NCI-H510A (cell line): ENCODE measurements at regions not wholly inside any gene's neighbourhood (a gene's known extent, or its start where the extent isn't known, plus 50 kb on each side); places are given as distances from the start of the nearest gene placed in this dataset.
"Not testable (repeated sequence)": the region's sequence is repeated elsewhere in the genome, so short reads cannot be mapped to it uniquely, and the experiment has no call there.

Experiments used
- DNase-seq: peaks from one replicate; lab custom pipeline; 2025; lab: John Stamatoyannopoulos, UW

DNA sequence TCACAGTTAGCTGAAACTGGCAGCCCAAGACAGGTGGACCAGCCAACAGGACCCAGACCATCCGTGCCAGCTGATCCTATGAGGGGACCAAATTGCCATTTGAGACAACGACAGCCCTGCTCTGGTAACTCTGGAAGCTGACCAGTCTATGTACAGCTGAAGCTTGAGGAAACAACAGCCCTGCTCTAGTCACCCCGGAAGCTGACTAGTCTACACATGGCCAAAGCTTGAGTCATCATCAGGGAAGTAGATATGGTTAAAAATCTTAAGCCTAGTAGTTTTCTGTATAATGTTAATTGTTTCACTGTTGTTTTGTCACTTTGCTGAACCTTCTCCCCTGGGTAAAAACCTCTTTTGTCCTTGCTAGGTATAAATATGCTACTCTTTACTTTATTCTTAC is 905.4 kb upstream of the NDST4 start:
- DNase-seq, result no peak

DNA sequence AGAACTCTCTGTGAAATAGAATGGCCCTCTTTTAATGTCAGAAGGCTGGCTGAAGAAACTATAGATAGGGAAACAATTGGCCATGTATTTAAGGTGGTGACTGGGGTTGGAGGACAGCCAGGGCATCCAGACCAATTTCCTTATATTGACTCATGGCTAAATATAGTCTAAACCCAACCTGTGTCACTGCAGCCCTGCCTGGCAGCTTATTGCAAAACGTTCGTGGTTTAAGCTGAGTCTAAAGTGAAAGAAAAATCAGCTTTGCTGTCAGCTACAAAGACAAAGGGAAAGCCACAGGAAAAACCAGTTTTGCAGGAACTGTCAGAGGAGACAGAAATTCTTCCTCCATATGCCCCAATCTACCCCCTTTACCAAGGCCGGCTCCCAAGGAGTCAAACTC is 902.8 kb upstream of the NDST4 start:
- DNase-seq, result no peak

DNA sequence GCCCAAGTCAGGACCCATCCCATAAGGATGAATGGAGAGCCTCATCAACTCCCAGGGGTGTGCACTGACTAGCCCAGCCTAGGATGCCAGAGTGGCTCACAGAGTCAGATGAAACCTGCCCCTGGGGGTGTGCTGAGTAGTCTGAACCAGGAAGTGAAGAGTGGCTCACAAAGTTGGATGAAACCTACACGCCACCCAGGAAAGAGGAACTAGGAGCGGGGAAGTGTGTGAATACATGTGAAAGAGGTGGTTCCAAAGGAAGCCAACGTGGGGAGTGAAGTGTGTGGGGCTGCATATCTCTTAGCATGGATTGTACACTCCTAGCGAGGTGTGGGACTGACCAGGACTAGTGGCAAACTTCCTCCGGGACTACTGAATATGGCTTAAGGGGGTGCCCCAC is 902.1 kb upstream of the NDST4 start:
- no peak for DNase-seq

DNA sequence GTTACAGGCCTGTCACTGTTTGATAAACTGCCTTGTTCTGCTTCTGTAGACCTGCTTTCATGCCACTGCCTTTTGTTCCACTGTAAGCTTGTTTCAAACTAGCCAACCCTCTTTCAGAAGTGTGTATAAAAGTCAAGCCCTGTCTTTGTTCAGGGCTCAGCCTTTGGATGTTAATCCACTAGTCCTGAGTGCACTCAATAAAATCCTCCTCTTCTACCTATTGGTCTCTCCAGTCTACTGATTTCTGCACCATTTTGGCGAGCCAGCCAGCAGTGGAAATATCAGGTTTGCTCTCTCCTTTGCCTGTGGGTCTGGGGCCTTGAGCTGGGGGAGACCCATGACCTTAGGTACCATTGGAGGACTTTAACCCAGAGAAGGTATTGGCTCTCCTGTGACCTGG is 901.6 kb upstream of the NDST4 start:
- DNase-seq, result no peak

- no peak for DNase-seq
These were observed 897.5 kb upstream of the NDST4 start for GRCh38 chr4:116010923-116011322.

GRCh38 chr4:116005806-116006088 is 892.3 kb upstream of the NDST4 start:
- no peak for DNase-seq

GRCh38 chr4:116005037-116005805 is 891.8 kb upstream of the NDST4 start:
- no peak for DNase-seq

GRCh38 chr4:116001291-116001690 is 887.9 kb upstream of the NDST4 start:
- DNase-seq, result no peak

DNA sequence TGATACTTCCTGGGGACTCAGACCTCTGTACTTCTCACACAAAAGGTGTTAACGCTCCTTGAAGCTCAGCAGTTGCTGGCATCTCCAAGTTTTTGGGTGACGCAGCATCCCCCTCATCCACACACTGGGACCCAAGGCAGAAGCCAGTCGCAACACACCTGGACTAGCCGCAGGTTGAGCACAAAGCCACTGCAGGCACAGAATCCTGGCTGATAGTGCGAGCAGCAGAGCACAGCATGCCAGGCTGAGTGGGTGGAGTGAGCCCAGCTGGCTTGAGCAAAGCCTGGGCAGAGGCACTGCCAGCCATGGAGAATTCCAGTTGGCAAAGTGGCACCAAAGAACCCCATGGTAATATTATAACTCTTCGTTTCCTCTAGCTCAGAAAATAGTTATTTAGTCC is 873.2 kb upstream of the NDST4 start:
- no peak for DNase-seq

DNA sequence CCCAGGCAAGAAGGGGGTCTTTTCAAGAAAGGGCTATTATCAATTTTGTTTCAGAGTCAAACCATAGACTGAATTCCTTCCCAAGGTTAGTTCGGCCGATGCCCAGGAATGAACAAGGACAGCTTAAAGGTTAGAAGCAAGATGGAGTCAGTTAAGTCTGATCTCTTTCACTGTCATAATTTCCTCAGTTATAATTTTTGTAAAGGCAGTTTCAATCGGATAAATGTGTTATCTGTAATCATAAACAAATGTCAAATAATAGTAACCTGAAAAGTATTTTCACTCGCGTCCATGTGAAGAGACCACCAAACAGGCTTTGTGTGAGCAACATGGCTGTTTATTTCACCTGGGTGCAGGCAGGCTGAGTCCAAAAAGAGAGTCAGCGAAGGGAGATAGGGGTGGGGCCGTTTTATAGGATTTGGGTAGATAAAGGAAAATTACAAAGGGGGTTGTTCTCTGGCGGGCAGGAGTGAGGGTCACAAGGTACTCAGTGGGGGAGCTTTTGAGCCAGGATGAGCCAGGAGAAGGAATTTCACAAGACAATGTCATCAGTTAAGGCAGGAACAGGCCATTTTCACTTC is 862.1 kb upstream of the NDST4 start:
- not testable (repeated sequence) for DNase-seq

DNA sequence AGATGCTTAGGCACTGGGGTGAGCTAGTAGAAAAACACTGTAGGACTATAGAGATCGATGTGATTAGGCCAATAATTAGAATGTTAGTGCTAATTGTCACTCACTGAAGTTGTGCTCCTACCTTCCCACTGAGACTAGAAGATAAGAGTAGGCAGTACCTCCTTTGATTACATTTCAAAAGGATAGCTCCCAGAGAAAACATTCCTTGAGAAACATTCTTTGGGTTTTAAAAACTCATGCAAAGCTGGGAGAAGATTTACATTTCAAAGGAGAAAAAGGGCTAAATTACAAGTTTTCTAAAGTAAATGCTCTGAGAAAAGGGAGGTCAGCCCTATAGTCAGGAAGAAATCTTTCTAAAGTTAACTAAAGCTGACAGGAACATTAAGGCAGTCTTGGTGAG is 860.3 kb upstream of the NDST4 start:
- no peak for DNase-seq

DNA sequence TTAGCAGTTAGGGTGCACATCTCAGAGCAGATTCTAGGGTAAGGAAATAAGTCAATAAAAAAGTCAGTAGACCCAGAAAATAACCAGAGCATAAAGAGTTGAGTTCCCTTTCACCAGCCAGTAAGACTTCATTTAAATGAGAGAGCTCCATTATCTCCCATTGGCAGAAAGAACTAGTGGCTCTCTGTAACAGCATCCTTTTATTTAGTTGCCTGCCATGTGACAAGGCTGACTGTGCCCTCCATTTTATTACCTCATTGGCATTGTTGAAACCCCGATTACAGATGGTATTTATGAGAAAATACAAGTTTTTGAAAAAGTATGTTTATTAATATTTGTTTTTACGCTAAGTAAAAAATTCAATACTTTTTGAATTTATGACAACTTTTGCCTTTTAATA is 859.5 kb upstream of the NDST4 start:
- no peak for DNase-seq

GRCh38 chr4:115970859-115971258 is 857.4 kb upstream of the NDST4 start:
- no peak for DNase-seq

DNA sequence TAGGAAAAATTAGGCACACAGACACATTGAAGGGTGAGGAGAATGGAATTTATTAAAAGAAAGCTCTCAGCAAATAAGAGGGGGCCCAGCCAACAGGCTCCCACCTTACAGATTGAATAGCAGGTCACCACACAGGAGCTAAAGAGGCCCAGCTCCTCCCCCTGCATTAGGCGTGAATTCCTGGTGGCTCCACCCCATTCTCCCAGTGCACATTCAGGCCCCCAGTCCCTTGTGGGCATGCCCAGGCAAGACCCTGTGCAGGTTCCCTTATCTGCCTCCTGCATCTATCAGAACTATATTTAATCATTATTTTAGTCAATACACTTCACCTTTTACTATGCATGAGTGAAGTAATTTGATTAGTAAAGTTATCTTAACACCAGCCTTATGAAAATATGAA is 856.3 kb upstream of the NDST4 start:
- no peak for DNase-seq

- DNase-seq, result no peak
These were observed 852.2 kb upstream of the NDST4 start for GRCh38 chr4:115965588-115965987.

DNA sequence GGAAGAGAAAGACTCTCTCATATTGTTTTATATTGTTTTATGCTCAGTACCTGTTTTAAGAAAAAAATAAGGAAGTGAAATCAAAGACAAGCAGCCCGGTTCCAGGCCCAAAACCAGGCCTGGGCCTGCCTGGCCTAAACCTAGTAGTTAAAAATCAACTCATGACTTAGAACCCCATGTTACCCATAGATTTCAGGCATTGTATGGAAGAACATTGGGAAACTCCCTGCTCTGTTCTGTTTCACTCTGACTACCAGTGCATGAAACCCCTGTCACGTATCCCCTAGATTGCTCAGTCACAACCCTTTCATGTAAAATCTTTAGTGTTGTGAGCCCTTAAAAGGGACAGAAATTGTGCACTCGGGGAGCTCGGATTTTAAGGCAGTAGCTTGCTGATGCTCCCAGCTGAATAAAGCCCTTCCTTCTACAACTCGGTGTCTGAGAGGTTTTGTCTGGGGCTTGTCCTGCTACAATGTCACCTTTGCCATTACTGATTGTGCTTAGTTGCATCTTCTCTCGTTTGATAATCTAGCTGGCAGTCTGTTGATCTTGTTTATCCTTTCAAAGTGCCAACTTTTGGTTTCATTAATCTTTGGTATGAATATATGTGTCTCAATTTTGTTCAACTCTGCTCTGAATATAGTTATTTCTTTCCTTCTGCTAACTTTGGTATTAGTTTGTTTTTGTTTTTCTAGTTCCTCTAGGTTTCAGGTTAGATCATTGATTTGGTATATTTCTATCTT is 842.8 kb upstream of the NDST4 start:
- not testable (repeated sequence) for DNase-seq

- DNase-seq, result no peak
These were observed 837.4 kb upstream of the NDST4 start for GRCh38 chr4:115950806-115951205.

GRCh38 chr4:115949974-115950743 is 836.7 kb upstream of the NDST4 start:
- not testable (repeated sequence) for DNase-seq

GRCh38 chr4:115945026-115945425 is 831.6 kb upstream of the NDST4 start:
- DNase-seq, result no peak

DNA sequence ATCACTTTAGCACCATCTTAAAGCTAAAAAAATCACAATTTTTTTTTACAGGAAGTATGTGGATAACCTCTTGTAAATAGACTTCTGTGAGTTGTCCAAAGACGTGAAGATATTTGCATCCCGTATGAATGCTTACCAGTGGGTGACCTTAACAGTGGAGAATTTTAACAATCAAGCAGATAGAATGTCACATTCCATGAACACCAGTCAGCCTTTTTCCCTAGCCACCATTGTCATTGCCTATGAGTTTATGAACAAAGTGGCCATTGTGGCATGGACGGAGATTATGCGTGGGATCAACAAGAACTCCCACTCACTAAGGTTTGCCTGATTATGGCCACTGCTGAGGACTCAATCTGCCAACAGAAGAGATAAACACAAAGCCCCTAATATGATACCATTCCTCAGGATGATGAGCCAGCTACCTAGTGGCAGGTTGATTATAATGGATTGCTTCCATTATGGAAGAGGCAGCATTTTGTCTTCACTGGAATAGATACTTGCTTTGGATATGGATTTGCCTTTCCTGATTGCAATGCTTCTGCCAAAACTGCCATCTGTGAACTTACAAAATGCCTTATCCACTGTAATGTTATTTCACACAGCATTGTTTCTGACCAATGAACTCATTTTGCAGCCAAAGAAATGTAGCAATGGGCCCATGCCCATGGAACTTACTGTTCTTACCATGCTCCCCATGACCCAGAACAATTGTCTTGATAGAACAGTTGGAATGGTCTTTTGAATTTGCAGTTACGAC is 830.9 kb upstream of the NDST4 start:
- DNase-seq, result no peak

- DNase-seq, result no peak
These were observed 825.5 kb upstream of the NDST4 start for GRCh38 chr4:115938764-115939443.
